GM12878 (cell line): ENCODE measurements at regions not wholly inside any gene's neighbourhood (a gene's known extent, or its start where the extent isn't known, plus 50 kb on each side); places are given as distances from the start of the nearest gene placed in this dataset.

Experiments
- ATAC-seq: fragments of 200-7000 bp; cut with Tn5 transposase; 3 replicates; pipeline ENCODE4 v1.9.1; 2020; ENCODE audit warnings: mild to moderate bottlenecking, moderate library complexity
- BruUV-seq: library from RNA; stranded (reverse); fragments of 400-500 nt; replicated peaks from 2 replicates; lab custom pipeline; 2021; lab: Mats Ljungman, UMichigan
- CTCF ChIA-PET: fragments of 300-600 bp; sonication (Branson Sonifier 250); formaldehyde crosslinking; extraction: SDS; loops from one replicate; lab custom pipeline; 2021; ENCODE audit warnings: inconsistent platforms; lab: Yijun Ruan, JAX
- POLR2A ChIA-PET: fragments of 350-600 bp; formaldehyde crosslinking; extraction: SDS; loops from one replicate; lab custom pipeline; 2021; ENCODE audit warnings: inconsistent platforms; lab: Charles Lee
- RAD21 ChIA-PET: fragments of 300-600 bp; sonication (Branson Sonifier 250); formaldehyde crosslinking; loops from one replicate; lab custom pipeline; 2023; ENCODE audit warnings: antibody characterized with exemption; ENCODE audit not compliant: unreplicated experiment; lab: Charles Lee
- SMC1A ChIA-PET: fragments of 300-600 bp; sonication (Branson Sonifier 250); formaldehyde crosslinking; loops from one replicate; lab custom pipeline; 2023; ENCODE audit not compliant: unreplicated experiment, uncharacterized antibody; lab: Charles Lee
- DNase-seq: peaks from one replicate; pipeline ENCODE4 v3.0.0-alpha.2; 2011; ENCODE audit warnings: low read depth, low spot score
- FAIRE-seq: peaks from 3 replicates; lab custom pipeline; 2011; peaks lifted over from hg19 to GRCh38; lab: Jason Lieb, UNC
- H2AFZ ChIP-seq: 2 replicates; pipeline ENCODE4 v1.6.0; 2011; ENCODE audit warnings: low read depth, low read length, control low read depth; ENCODE audit not compliant: control insufficient read depth
- H3K27ac ChIP-seq: 2 replicates; pipeline ENCODE4 v1.5.1; 2011; ENCODE audit warnings: control low read depth; ENCODE audit not compliant: control insufficient read depth, insufficient read depth
- H3K27me3 ChIP-seq, 2 experiments: replicated peaks in 1 of 2; 2 replicates each; pipeline versions ENCODE4 v1.6.0 to v1.6.1; 2011; ENCODE audit warnings: low read length in 1 of 2; ENCODE audit not compliant: control insufficient read depth in 2 of 2, insufficient read depth in 2 of 2
- H3K36me3 ChIP-seq, 2 experiments: 2 replicates each; pipeline ENCODE4 v1.5.1; 2011; ENCODE audit warnings: low read length in 1 of 2; ENCODE audit not compliant: control insufficient read depth in 2 of 2, insufficient read depth in 2 of 2
- H3K4me1 ChIP-seq: 2 replicates; pipeline ENCODE4 v1.6.1; 2011; ENCODE audit warnings: mild to moderate bottlenecking, low read length, moderate library complexity, mixed read lengths; ENCODE audit not compliant: control insufficient read depth, insufficient read depth
- H3K4me2 ChIP-seq: 2 replicates; pipeline ENCODE4 v1.6.0; 2011; ENCODE audit warnings: control low read depth; ENCODE audit not compliant: control insufficient read depth, insufficient read depth
- H3K4me3 ChIP-seq: fragments of 200-600 bp; sonication (generic); 2 replicates; pipeline ENCODE4 v1.5.1; 2016
- H3K79me2 ChIP-seq: 2 replicates; pipeline ENCODE4 v1.6.0; 2011; ENCODE audit warnings: low read length; ENCODE audit not compliant: control insufficient read depth, insufficient read depth
- H3K9ac ChIP-seq: 2 replicates; pipeline ENCODE4 v1.8.0; 2011; ENCODE audit warnings: low read length, control low read depth, mixed read lengths; ENCODE audit not compliant: control insufficient read depth, insufficient read depth
- H3K9me3 ChIP-seq: replicated peaks from 3 replicates; pipeline ENCODE4 v1.5.1; 2011; ENCODE audit warnings: mild to moderate bottlenecking, low read length; ENCODE audit not compliant: control insufficient read depth, insufficient read depth
- H4K20me1 ChIP-seq: 2 replicates; pipeline ENCODE4 v1.6.0; 2011; ENCODE audit not compliant: control insufficient read depth, insufficient read depth
- EZH2 ChIP-seq: IDR thresholded peaks from 2 replicates; pipeline ENCODE4 v1.6.1; 2012; ENCODE audit warnings: low read depth, mild to moderate bottlenecking, control low read depth, inconsistent platforms, low read length, borderline replicate concordance; ENCODE audit not compliant: control insufficient read depth
- GABPA ChIP-seq: IDR thresholded peaks from 2 replicates; pipeline ENCODE4 v1.6.1; 2014; ENCODE audit warnings: antibody characterized with exemption, low read depth, mild to moderate bottlenecking, inconsistent platforms
- HDGF ChIP-seq: fragments of 450-650 bp; IDR thresholded peaks from 2 replicates; pipeline ENCODE4 v1.6.1; 2016; ENCODE audit warnings: antibody characterized with exemption
- IRF5 ChIP-seq: fragments of 450-650 bp; IDR thresholded peaks from 2 replicates; pipeline ENCODE4 v1.6.1; 2017; ENCODE audit warnings: borderline replicate concordance
- KLF5 ChIP-seq: fragments of 450-650 bp; IDR thresholded peaks from 2 replicates; pipeline ENCODE4 v1.6.1; 2014; ENCODE audit warnings: mild to moderate bottlenecking; ENCODE audit not compliant: partially characterized antibody
- NR2C1 ChIP-seq: fragments of 450-650 bp; IDR thresholded peaks from 2 replicates; pipeline ENCODE4 v1.6.1; 2017; ENCODE audit warnings: antibody characterized with exemption, mild to moderate bottlenecking, moderate library complexity
- SP1 ChIP-seq: IDR thresholded peaks from one replicate; pipeline ENCODE4 v1.6.1; 2011; ENCODE audit warnings: low read depth, low read length
- SREBF1 ChIP-seq: IDR thresholded peaks from 2 replicates; pipeline ENCODE4 v1.6.1; 2012; ENCODE audit warnings: mild to moderate bottlenecking, low read length
- WGBS: methylation state at CpG from one replicate; pipeline ENCODE4 v1.1.6; 2016; ENCODE audit warnings: low lambda C conversion rate; ENCODE audit not compliant: insufficient replicate concordance, insufficient coverage; ENCODE audit errors: missing lambda C conversion rate; 5-methylcytosine and 5-hydroxymethylcytosine counted together
- in situ Hi-C: fragments of 300-500 bp; cut with MboI; formaldehyde crosslinking; loops from 9 replicates; pipeline ENCODE4 v1.14.3; 2018; ENCODE audit warnings: mixed read lengths
- intact Hi-C: fragments of 100-400 bp; cut with micrococcal nuclease; formaldehyde crosslinking; loops from one replicate; pipeline ENCODE4 v1.14.2; 2022; ENCODE audit not compliant: unreplicated experiment
- TF ChIP-seq, protein P1 (sequence below): fragments of 450-650 bp; IDR thresholded peaks from 2 replicates; pipeline ENCODE4 v1.6.1; 2017; ENCODE audit warnings: antibody characterized with exemption, mild to moderate bottlenecking, moderate library complexity

- no peak for FAIRE-seq
- CTCF ChIA-PET = no interaction called here
Measured at GRCh38 chr9:103941104-103941503, 153.0 kb upstream of the SMC2 start.

More at GRCh38 chr9:103941104-103941503, 153.0 kb upstream of the SMC2 start:
- ChIA-PET RAD21 (no interaction called here), SMC1A (no interaction called here), POLR2A (no interaction called here)
- no peaks in the 10 kb centered on the region for H4K20me1 ChIP-seq
- no peak overlapping the region for H3K9ac ChIP-seq
- no peak overlapping the region for H3K4me3 ChIP-seq
- no peaks in the 10 kb centered on the region for H3K27me3 ChIP-seq
- no peaks in the 10 kb centered on the region for H3K9me3 ChIP-seq
- H2AFZ ChIP-seq = no peak overlapping the region
- H3K4me2 ChIP-seq = no peak overlapping the region
- DNase-seq = no peak
- H3K36me3 ChIP-seq = no peaks in the 10 kb centered on the region
- H3K27ac ChIP-seq = no peak overlapping the region
- BruUV-seq = no TSS peak
- no peaks in the 10 kb centered on the region for H3K79me2 ChIP-seq
- no peak for TF ChIP-seq EZH2
- TF ChIP-seq HDGF = no peak
- TF ChIP-seq SP1 = no peak
- TF ChIP-seq IRF5 = no peak
- no peak for TF ChIP-seq NR2C1
- no peak for TF ChIP-seq GABPA
- no peak for TF ChIP-seq KLF5
- TF ChIP-seq SREBF1 = no peak
- TF ChIP-seq, protein P1, sequence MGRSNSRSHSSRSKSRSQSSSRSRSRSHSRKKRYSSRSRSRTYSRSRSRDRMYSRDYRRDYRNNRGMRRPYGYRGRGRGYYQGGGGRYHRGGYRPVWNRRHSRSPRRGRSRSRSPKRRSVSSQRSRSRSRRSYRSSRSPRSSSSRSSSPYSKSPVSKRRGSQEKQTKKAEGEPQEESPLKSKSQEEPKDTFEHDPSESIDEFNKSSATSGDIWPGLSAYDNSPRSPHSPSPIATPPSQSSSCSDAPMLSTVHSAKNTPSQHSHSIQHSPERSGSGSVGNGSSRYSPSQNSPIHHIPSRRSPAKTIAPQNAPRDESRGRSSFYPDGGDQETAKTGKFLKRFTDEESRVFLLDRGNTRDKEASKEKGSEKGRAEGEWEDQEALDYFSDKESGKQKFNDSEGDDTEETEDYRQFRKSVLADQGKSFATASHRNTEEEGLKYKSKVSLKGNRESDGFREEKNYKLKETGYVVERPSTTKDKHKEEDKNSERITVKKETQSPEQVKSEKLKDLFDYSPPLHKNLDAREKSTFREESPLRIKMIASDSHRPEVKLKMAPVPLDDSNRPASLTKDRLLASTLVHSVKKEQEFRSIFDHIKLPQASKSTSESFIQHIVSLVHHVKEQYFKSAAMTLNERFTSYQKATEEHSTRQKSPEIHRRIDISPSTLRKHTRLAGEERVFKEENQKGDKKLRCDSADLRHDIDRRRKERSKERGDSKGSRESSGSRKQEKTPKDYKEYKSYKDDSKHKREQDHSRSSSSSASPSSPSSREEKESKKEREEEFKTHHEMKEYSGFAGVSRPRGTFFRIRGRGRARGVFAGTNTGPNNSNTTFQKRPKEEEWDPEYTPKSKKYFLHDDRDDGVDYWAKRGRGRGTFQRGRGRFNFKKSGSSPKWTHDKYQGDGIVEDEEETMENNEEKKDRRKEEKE = no peak
- in situ Hi-C loops (no loop called here), intact Hi-C loops (no loop called here)
- no peak for ATAC-seq
- 60% methylated on average over 11 of the region's 11 CpGs for WGBS
- H3K4me1 ChIP-seq = no peaks in the 10 kb centered on the region
